Pancreas (tissue), 10 donors: ENCODE measurements at regions not wholly inside any gene's neighbourhood (a gene's known extent, or its start where the extent isn't known, plus 50 kb on each side); places are given as distances from the start of the nearest gene placed in this dataset.

Experiments used
- ATAC-seq, 4 donors: fragments of 200-7000 bp; cut with Tn5 transposase; one replicate each; pipeline versions ENCODE4 v1.8.0 to v1.9.1; 2020; ENCODE audit warnings: mild to moderate bottlenecking in 4 of 4, moderate library complexity in 4 of 4
- DNase-seq, 6 donors: peaks; one replicate each; pipeline ENCODE4 v3.0.0-alpha.2; 2020
- FAIRE-seq: peaks from 2 replicates; lab custom pipeline; 2012; peaks lifted over from hg19 to GRCh38; lab: Jason Lieb, UNC
- H3K27ac ChIP-seq, 4 donors: fragments of 200-600 bp; sonication (generic); 1 replicate in 3 of 4; 2 replicates in 1 of 4; pipeline versions ENCODE4 v1.5.0 to v1.8.0; 2020
- H3K27me3 ChIP-seq, 4 donors: fragments of 200-600 bp; one replicate each; pipeline ENCODE4 v1.8.0; 2021
- H3K36me3 ChIP-seq, 3 donors: fragments of 200-600 bp; sonication (generic) in 1 of 3; one replicate each; pipeline versions ENCODE4 v1.5.0 to v1.8.0; 2020 to 2021
- H3K4me1 ChIP-seq, 3 donors: fragments of 200-600 bp; one replicate each; pipeline ENCODE4 v1.8.0; 2021
- H3K4me3 ChIP-seq, 4 donors: fragments of 200-600 bp; sonication (generic) in 2 of 4; one replicate each; pipeline versions ENCODE4 v1.5.0 to v1.8.0; 2020 to 2021
- H3K9me3 ChIP-seq, 4 donors: fragments of 200-600 bp; one replicate each; pipeline ENCODE4 v1.8.0; 2021
- WGBS, 2 donors: extraction: QIAGEN DNeasy Blood & Tissue Kit; methylation state at CpG; one replicate each; pipeline ENCODE4 v1.1.7; 2013; 5-methylcytosine and 5-hydroxymethylcytosine counted together
- intact Hi-C, 3 donors: fragments of 100-400 bp; cut with DNase I; formaldehyde crosslinking; loops; one replicate each; pipeline versions ENCODE4 v1.11.1 to v1.14.2; 2022
- TF ChIP-seq, protein P1 (sequence below), 4 donors: fragments of 200-600 bp; sonication (generic) in 3 of 4; IDR thresholded peaks; one replicate each; pipeline versions ENCODE4 v1.5.0 to v1.8.0; 2021; ENCODE audit warnings: antibody characterized with exemption in 4 of 4
- donor health status: healthy with polysubstance abuse.
- donor health status: DM: no; HTN: no; CAD: no; lungs with moderate emphysema.
- donor health status: DM: no; HTN: no; CAD: no.
- donor health status: control.
- donor health status: control.
- donor health status: Bipolar disorder and iron deficiency.
- donor health status: DM: yes; HTN: yes; CAD: no.
- donor health status: DM: no; HTN: no; CAD: no.
- donor health status: DM: no; HTN: no; CAD: no.
- donor health status: DM: yes; HTN: yes; CAD: no.

GRCh38 chr12:70154960-70155589 is 88.2 kb upstream of the CNOT2 start:
- no peaks in the 10 kb centered on the region for H3K4me1 ChIP-seq
- no peaks in the 10 kb centered on the region for H3K36me3 ChIP-seq
- no peak for ATAC-seq
- TF ChIP-seq, protein P1, sequence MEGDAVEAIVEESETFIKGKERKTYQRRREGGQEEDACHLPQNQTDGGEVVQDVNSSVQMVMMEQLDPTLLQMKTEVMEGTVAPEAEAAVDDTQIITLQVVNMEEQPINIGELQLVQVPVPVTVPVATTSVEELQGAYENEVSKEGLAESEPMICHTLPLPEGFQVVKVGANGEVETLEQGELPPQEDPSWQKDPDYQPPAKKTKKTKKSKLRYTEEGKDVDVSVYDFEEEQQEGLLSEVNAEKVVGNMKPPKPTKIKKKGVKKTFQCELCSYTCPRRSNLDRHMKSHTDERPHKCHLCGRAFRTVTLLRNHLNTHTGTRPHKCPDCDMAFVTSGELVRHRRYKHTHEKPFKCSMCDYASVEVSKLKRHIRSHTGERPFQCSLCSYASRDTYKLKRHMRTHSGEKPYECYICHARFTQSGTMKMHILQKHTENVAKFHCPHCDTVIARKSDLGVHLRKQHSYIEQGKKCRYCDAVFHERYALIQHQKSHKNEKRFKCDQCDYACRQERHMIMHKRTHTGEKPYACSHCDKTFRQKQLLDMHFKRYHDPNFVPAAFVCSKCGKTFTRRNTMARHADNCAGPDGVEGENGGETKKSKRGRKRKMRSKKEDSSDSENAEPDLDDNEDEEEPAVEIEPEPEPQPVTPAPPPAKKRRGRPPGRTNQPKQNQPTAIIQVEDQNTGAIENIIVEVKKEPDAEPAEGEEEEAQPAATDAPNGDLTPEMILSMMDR (IDR thresholded peaks at IDR 0.05), result no peak
- no peak overlapping the region for H3K27ac ChIP-seq
- H3K27me3 ChIP-seq, result no peaks in the 10 kb centered on the region
- intact Hi-C loops, result no loop called here
- no peak for FAIRE-seq
- H3K4me3 ChIP-seq, result no peak overlapping the region
- no peak for DNase-seq
- H3K9me3 ChIP-seq, result no peaks in the 10 kb centered on the region

- ATAC-seq (no peak), DNase-seq (no peak), FAIRE-seq (no peak)
- H3K27ac ChIP-seq, result no peak overlapping the region
- H3K4me3 ChIP-seq, result no peak overlapping the region
- no peaks in the 10 kb centered on the region for H3K9me3 ChIP-seq
- H3K4me1 ChIP-seq, result no peaks in the 10 kb centered on the region
- no peaks in the 10 kb centered on the region for H3K36me3 ChIP-seq
- TF ChIP-seq, protein P1 (IDR thresholded peaks at IDR 0.05), result no peak
- intact Hi-C loops, result no loop called here
- WGBS, 2 donors, result 66 to 81% methylated on average over 1 of the region's 1 CpG
- no peaks in the 10 kb centered on the region for H3K27me3 ChIP-seq
Measured at GRCh38 chr12:70157099-70157498, 86.1 kb upstream of the CNOT2 start.

DNA sequence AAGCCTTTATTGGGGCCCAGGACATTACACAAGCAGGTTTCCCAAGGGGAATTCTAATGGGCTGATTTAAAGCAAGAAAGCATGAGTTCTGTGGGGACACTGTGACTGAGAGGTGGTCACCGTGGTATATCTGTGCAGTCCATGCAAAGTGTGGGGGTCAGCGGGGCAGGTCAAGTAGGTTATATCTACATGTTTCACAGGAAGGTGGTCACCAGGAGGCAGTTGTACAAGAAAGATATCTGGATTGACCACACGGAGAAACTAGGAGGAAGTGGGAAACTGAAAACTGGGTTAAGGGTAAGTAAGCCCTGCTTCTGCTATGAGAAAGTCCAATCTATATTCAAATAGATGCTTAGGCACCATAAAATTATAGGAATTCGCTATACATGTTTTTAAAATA is 77.8 kb upstream of the CNOT2 start:
- Histone ChIP-seq H3K9me3 (no peaks in the 10 kb centered on the region), H3K27me3 (no peaks in the 10 kb centered on the region), H3K4me3 (no peak overlapping the region), H3K4me1 (no peaks in the 10 kb centered on the region), H3K27ac (no peak overlapping the region), H3K36me3 (no peaks in the 10 kb centered on the region)
- intact Hi-C loops, result no loop called here
- TF ChIP-seq, protein P1 (IDR thresholded peaks at IDR 0.05), result no peak
- no peak for DNase-seq
- no peak for FAIRE-seq
- no peak for ATAC-seq
- WGBS, 2 donors, result 77 to 82% methylated on average over 4 of the region's 4 CpGs

DNA sequence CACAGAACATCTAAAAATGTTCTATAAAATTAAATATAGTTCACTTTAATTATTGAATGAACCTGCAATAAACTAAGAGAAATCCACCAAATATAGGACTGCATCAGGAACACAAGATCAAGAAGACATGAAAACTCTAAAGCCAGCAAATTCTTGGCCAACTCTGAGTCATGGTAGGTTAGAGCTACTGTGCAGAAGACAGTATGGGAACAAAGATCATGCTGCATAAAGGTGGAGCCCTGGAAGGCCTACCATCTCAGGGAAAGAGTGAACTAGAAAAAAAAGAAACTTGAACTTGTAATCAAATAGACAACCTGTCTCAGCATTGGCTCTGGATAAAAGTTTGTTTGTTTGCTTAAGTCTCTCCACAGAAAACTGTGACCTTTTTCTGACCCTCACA is 66.9 kb upstream of the CNOT2 start:
- FAIRE-seq (no peak), ATAC-seq (no peak), DNase-seq (no peak)
- H3K36me3 ChIP-seq, result no peaks in the 10 kb centered on the region
- H3K9me3 ChIP-seq, result no peaks in the 10 kb centered on the region
- no peak overlapping the region for H3K4me3 ChIP-seq
- H3K4me1 ChIP-seq, result peaks cover 0 to 4% (median 0%) of the 10 kb centered on the region in 3 donors
- no peak overlapping the region for H3K27ac ChIP-seq
- TF ChIP-seq, protein P1 (IDR thresholded peaks at IDR 0.05), result no peak
- no peaks in the 10 kb centered on the region for H3K27me3 ChIP-seq
- intact Hi-C loops, result no loop called here

DNA sequence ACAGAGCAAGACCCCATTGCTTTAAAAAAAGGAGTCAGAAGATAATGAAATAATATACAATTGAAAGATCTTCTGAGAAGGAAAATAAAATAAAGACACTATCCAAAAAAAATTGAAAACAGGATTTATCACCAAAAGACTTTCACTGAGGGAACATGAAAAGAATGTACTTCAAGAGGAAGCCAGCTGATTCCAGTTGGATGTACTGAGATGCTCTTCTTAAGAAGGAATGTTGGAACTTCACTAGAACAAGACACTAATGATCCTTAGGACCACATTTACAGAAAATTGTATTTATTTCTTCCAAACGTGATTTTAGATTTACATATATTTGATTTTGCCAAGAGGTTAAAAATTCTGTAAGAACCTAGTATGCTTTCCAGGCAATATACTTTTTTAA is 65.6 kb upstream of the CNOT2 start:
- no peak for FAIRE-seq
- 55 to 79% methylated on average over 1 of the region's 1 CpG for WGBS, 2 donors

More for the DNA sequence above, 65.6 kb upstream of the CNOT2 start:
- Histone ChIP-seq H3K4me1 (peaks cover 0 to 4% (median 0%) of the 10 kb centered on the region in 3 donors), H3K27ac (peak overlapping the region in 2 of 4 donors; percentile 1 to 42), H3K27me3 (no peaks in the 10 kb centered on the region), H3K9me3 (no peaks in the 10 kb centered on the region), H3K36me3 (no peaks in the 10 kb centered on the region), H3K4me3 (no peak overlapping the region)
- DNase-seq, result no peak
- intact Hi-C loops, result no loop called here
- no peak for ATAC-seq
- TF ChIP-seq, protein P1 (IDR thresholded peaks at IDR 0.05), result no peak
